GM12892 (cell line): ENCODE measurements at regions not wholly inside any gene's neighbourhood (a gene's known extent, or its start where the extent isn't known, plus 50 kb on each side); places are given as distances from the start of the nearest gene placed in this dataset.

Experiments
- DNase-seq: peaks from one replicate; pipeline ENCODE4 v3.0.0; 2011; ENCODE audit not compliant: insufficient read length
- FAIRE-seq: peaks from 2 replicates; lab custom pipeline; 2011; peaks lifted over from hg19 to GRCh38; lab: Jason Lieb, UNC
- POLR2A ChIP-seq: IDR thresholded peaks from 2 replicates; pipeline ENCODE4 v1.6.1; 2011; ENCODE audit warnings: low read depth, low read length, control low read depth
- POLR2AphosphoS5 ChIP-seq: IDR thresholded peaks from 2 replicates; pipeline ENCODE4 v1.6.1; 2011; ENCODE audit warnings: low read depth, low read length, control low read depth
- TAF1 ChIP-seq: IDR thresholded peaks from 2 replicates; pipeline ENCODE4 v1.6.1; 2011; ENCODE audit warnings: low read depth, mild to moderate bottlenecking, control low read depth, low read length, borderline replicate concordance

GRCh38 chr2:239668651-239669050 lies 267.8 kb upstream of the HDAC4 start:
- FAIRE-seq = no peak
- TF ChIP-seq POLR2A = no peak
- TF ChIP-seq TAF1 = no peak
- no peak for TF ChIP-seq POLR2AphosphoS5
- DNase-seq = no peak

- no peak for FAIRE-seq
- TF ChIP-seq POLR2A (no peak), POLR2AphosphoS5 (no peak), TAF1 (no peak)
Measured at GRCh38 chr2:239668042-239668441, 267.2 kb upstream of the HDAC4 start.

GRCh38 chr2:239667431-239667985 lies 266.7 kb upstream of the HDAC4 start:
- DNase-seq = no peak
- TF ChIP-seq POLR2A (no peak), POLR2AphosphoS5 (no peak), TAF1 (no peak)

More at GRCh38 chr2:239668042-239668441, 267.2 kb upstream of the HDAC4 start:
- no peak for DNase-seq

GRCh38 chr2:239666855-239667376 lies 266.1 kb upstream of the HDAC4 start:
- DNase-seq (no peak), FAIRE-seq (no peak)

More at GRCh38 chr2:239667431-239667985, 266.7 kb upstream of the HDAC4 start:
- no peak for FAIRE-seq

GRCh38 chr2:239666053-239666854 lies 265.4 kb upstream of the HDAC4 start:
- FAIRE-seq (no peak), DNase-seq (no peak)
- TF ChIP-seq POLR2AphosphoS5 (no peak), POLR2A (no peak), TAF1 (no peak)

More at GRCh38 chr2:239666855-239667376, 266.1 kb upstream of the HDAC4 start:
- TF ChIP-seq POLR2AphosphoS5 = no peak
- no peak for TF ChIP-seq TAF1
- TF ChIP-seq POLR2A = no peak

GRCh38 chr2:239664216-239664810 lies 263.5 kb upstream of the HDAC4 start:
- FAIRE-seq = no peak
- no peak for DNase-seq
- no peak for TF ChIP-seq TAF1
- TF ChIP-seq POLR2A = no peak
- no peak for TF ChIP-seq POLR2AphosphoS5

GRCh38 chr2:239663364-239663924 lies 262.6 kb upstream of the HDAC4 start:
- FAIRE-seq = no peak
- no peak for TF ChIP-seq POLR2A
- TF ChIP-seq TAF1 = no peak
- TF ChIP-seq POLR2AphosphoS5 = no peak
- no peak for DNase-seq

GRCh38 chr2:239662413-239663120 lies 261.7 kb upstream of the HDAC4 start:
- TF ChIP-seq POLR2A = no peak
- TF ChIP-seq POLR2AphosphoS5 = no peak
- no peak for TF ChIP-seq TAF1
- FAIRE-seq = no peak
- DNase-seq = no peak

- DNase-seq = no peak
- FAIRE-seq = no peak
- TF ChIP-seq POLR2A (no peak), TAF1 (no peak), POLR2AphosphoS5 (no peak)
Measured at GRCh38 chr2:239661334-239662312, 260.8 kb upstream of the HDAC4 start.
